ENCODE measurements at regions not wholly inside any gene's neighbourhood (a gene's known extent, or its start where the extent isn't known, plus 50 kb on each side); places are given as distances from the start of the nearest gene placed in this dataset.

- TF ChIP-seq CTCF (IDR thresholded peaks at IDR 0.05; ENCODE audit: insufficient read depth, low read length, severe bottlenecking), result no peak
- H3K36me3 ChIP-seq (ENCODE audit: control insufficient read depth, insufficient read depth, low read length), result no peaks in the 10 kb centered on the region
- no peak overlapping the region for H3K4me3 ChIP-seq (ENCODE audit: low read depth, low read length)
- no peaks in the 10 kb centered on the region for H3K27me3 ChIP-seq (ENCODE audit: control insufficient read depth, insufficient read depth, low read length)
- no peak for DNase-seq (ENCODE audit: low read depth)
- FAIRE-seq, result no peak
These were observed 137.8 kb upstream of the SOX1 start for GRCh38 chr13:111929036-111929616.

GRCh38 chr13:111936267-111936925 lies 130.6 kb upstream of the SOX1 start:
- Histone ChIP-seq H3K4me3 (ENCODE audit: low read depth, low read length) (no peak overlapping the region), H3K27me3 (ENCODE audit: control insufficient read depth, insufficient read depth, low read length) (no peaks in the 10 kb centered on the region), H3K36me3 (ENCODE audit: control insufficient read depth, insufficient read depth, low read length) (no peaks in the 10 kb centered on the region)
- TF ChIP-seq CTCF (IDR thresholded peaks at IDR 0.05; ENCODE audit: insufficient read depth, low read length, severe bottlenecking), result no peak
- DNase-seq (ENCODE audit: low read depth) (no peak), FAIRE-seq (no peak)

- no peak for TF ChIP-seq CTCF (IDR thresholded peaks at IDR 0.05; ENCODE audit: insufficient read depth, low read length, severe bottlenecking)
- FAIRE-seq (no peak), DNase-seq (ENCODE audit: low read depth) (peak; percentile 72)
- Histone ChIP-seq H3K4me3 (ENCODE audit: low read depth, low read length) (no peak overlapping the region), H3K36me3 (ENCODE audit: control insufficient read depth, insufficient read depth, low read length) (no peaks in the 10 kb centered on the region), H3K27me3 (ENCODE audit: control insufficient read depth, insufficient read depth, low read length) (no peaks in the 10 kb centered on the region)
These were observed 129.1 kb upstream of the SOX1 start for GRCh38 chr13:111937777-111938311.

GRCh38 chr13:111938741-111939665 lies 127.9 kb upstream of the SOX1 start:
- no peak for TF ChIP-seq CTCF (IDR thresholded peaks at IDR 0.05; ENCODE audit: insufficient read depth, low read length, severe bottlenecking)
- Histone ChIP-seq H3K27me3 (ENCODE audit: control insufficient read depth, insufficient read depth, low read length) (no peaks in the 10 kb centered on the region), H3K36me3 (ENCODE audit: control insufficient read depth, insufficient read depth, low read length) (no peaks in the 10 kb centered on the region), H3K4me3 (ENCODE audit: low read depth, low read length) (no peak overlapping the region)
- no peak for DNase-seq (ENCODE audit: low read depth)
- no peak for FAIRE-seq

- H3K36me3 ChIP-seq (ENCODE audit: control insufficient read depth, insufficient read depth, low read length), result no peaks in the 10 kb centered on the region
- H3K4me3 ChIP-seq (ENCODE audit: low read depth, low read length), result no peak overlapping the region
- no peaks in the 10 kb centered on the region for H3K27me3 ChIP-seq (ENCODE audit: control insufficient read depth, insufficient read depth, low read length)
- TF ChIP-seq CTCF (IDR thresholded peaks at IDR 0.05; ENCODE audit: insufficient read depth, low read length, severe bottlenecking), result no peak
- FAIRE-seq (no peak), DNase-seq (ENCODE audit: low read depth) (no peak)
These were observed 127.2 kb upstream of the SOX1 start for GRCh38 chr13:111939666-111940278.
